Activated T-helper 17 cell treated with anti-CD3 and anti-CD28 coated beads, Interleukin-2, amount 50 U/mL, for 72 hours (primary cell): ENCODE measurements at regions not wholly inside any gene's neighbourhood (a gene's known extent, or its start where the extent isn't known, plus 50 kb on each side); places are given as distances from the start of the nearest gene placed in this dataset.
A peak's percentile ranks its signal among the peaks of the same experiment; 100 is the strongest.

ENCODE experiments used
- ATAC-seq: fragments of 150-1000 bp; cut with Tn5 transposase; replicated peaks from 2 replicates; pipeline ENCODE4 v1.10.0; 2021; ENCODE audit warnings: mild to moderate bottlenecking, moderate library complexity
- H3K27ac Mint-ChIP-seq: one replicate; pipeline ENCODE4 v1.8.0; 2022; ENCODE audit warnings: mixed read lengths
- H3K27me3 Mint-ChIP-seq: one replicate; pipeline ENCODE4 v1.8.0; 2022; ENCODE audit warnings: mixed read lengths
- H3K36me3 Mint-ChIP-seq: one replicate; pipeline ENCODE4 v1.8.0; 2022; ENCODE audit warnings: low read depth, mild to moderate bottlenecking, mixed read lengths
- H3K4me1 Mint-ChIP-seq: one replicate; pipeline ENCODE4 v1.8.0; 2022; ENCODE audit warnings: mixed read lengths
- H3K4me3 Mint-ChIP-seq: one replicate; pipeline ENCODE4 v1.8.0; 2022; ENCODE audit warnings: mild to moderate bottlenecking, mixed read lengths
- H3K9me3 Mint-ChIP-seq: one replicate; pipeline ENCODE4 v1.8.0; 2022; ENCODE audit warnings: mixed read lengths

DNA sequence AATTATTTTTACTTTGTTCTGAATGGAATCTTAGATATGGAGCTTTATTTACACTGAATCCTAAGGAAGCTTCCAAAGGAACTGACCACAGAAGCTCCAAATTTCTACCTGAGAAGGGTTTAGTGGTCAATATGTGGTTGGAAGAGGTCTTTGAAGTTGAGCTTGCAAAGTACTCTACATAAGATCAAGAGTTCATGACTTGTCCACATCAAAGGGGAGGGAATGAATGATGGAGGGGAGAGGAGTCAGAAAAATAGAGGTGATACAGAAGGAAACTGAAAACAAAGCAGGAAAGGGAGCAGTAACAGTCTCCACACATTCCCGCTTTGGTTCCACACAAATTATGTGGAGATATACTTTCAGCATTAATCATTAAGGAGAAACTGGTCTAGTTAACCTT, 450.9 kb downstream of the HINT1 start:
- no peaks in the 10 kb centered on the region for H3K36me3 Mint-ChIP-seq
- ATAC-seq: no peak

DNA sequence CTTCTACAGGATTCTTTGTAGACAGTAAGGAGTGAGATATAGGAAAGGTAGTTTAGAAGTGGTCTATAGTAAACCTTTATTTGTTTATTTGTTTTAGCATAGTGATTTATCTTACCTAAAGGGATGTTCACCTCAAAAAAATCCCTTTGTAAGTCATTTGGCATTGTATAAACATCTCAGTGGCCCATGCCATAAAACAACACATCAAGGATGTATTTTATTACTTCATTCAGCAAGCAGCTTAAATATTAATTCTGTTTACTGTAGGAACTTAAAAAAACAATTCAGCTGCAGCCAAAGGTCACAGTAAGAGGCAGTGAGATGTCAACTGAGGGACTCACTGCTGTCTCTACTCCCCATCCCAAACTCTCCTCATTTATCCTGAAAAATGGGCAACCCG, 452.7 kb downstream of the HINT1 start:
- Mint-ChIP-seq H3K27me3 (peaks cover 20% of the 10 kb centered on the region), H3K36me3 (no peaks in the 10 kb centered on the region), H3K9me3 (no peaks in the 10 kb centered on the region), H3K4me1 (no peaks in the 10 kb centered on the region), H3K4me3 (no peak overlapping the region), H3K27ac (no peak overlapping the region)
- ATAC-seq: no peak

More for the DNA sequence above, 450.9 kb downstream of the HINT1 start:
- Mint-ChIP-seq H3K9me3 (no peaks in the 10 kb centered on the region), H3K4me1 (no peaks in the 10 kb centered on the region), H3K27ac (no peak overlapping the region), H3K4me3 (no peak overlapping the region), H3K27me3 (peaks cover 23% of the 10 kb centered on the region)

DNA sequence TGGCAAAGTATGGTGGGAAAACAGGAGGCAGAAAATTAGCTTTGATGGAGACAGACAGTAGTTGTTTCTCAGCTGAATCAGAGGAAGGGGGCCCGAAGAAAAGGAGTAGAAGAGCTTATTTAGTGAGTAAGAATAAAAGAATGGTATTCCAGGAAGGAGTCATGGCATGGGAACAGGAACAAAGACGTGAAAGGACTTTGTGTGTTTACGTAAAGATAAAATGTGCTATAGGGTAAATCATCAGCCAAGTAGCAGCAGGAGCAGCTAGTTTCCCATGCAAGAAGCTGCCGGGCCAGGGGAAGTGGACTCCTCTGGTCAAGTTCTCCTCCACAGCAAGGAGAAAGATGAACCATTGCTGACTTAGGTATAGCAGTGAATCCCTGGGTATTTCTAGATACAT, 454.5 kb downstream of the HINT1 start:
- no peak for ATAC-seq
- no peak overlapping the region for H3K27ac Mint-ChIP-seq
- no peaks in the 10 kb centered on the region for H3K36me3 Mint-ChIP-seq
- H3K4me1 Mint-ChIP-seq: no peaks in the 10 kb centered on the region
- no peak overlapping the region for H3K4me3 Mint-ChIP-seq
- peaks cover 20% of the 10 kb centered on the region for H3K27me3 Mint-ChIP-seq
- H3K9me3 Mint-ChIP-seq: no peaks in the 10 kb centered on the region

DNA sequence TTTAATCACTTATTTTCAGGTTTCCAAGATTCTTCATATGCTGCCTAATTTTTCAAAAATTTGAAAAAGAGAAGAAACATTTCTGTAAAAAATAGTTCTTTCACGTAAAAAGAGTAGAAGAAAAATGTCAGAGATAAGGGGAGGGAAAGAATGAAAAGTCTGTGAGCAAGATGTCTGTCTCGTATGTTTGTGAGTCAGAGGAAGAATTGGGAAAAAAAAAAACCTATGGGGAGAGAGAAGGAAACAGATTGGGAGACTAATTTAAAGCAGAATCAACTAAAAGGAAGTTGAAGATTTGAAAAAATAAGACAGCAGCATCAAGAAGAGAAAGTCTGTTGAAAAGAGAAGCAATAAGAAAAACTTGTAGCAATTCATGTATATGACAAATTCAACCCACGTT, 456.3 kb downstream of the HINT1 start:
- no peak overlapping the region for H3K27ac Mint-ChIP-seq
- H3K36me3 Mint-ChIP-seq: no peaks in the 10 kb centered on the region

DNA sequence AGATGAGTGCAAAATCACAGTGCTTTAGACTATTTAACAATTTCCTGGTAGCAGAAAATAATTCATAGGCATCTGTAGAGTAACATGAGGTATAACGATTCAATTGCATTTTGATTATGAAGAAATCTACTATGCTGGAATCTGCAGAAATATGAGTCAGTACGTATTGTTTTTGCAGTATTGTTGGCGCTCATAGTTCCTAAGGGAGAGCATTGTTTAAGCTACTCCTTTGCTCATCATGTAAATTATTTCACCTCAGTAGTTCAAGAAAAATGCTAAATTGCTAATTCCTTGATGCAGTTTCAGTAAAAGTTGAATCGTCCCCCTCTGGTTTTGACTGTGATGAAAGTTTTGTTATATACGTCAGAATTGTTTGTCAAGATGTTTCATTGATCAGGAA, 458.4 kb downstream of the HINT1 start:
- H3K36me3 Mint-ChIP-seq: no peaks in the 10 kb centered on the region
- peaks cover 11% of the 10 kb centered on the region for H3K27me3 Mint-ChIP-seq
- H3K9me3 Mint-ChIP-seq: no peaks in the 10 kb centered on the region
- H3K27ac Mint-ChIP-seq: no peak overlapping the region
- no peaks in the 10 kb centered on the region for H3K4me1 Mint-ChIP-seq
- no peak for ATAC-seq
- no peak overlapping the region for H3K4me3 Mint-ChIP-seq

More for the DNA sequence above, 456.3 kb downstream of the HINT1 start:
- H3K4me3 Mint-ChIP-seq: no peak overlapping the region
- H3K27me3 Mint-ChIP-seq: peaks cover 11% of the 10 kb centered on the region
- H3K9me3 Mint-ChIP-seq: no peaks in the 10 kb centered on the region
- no peak for ATAC-seq
- H3K4me1 Mint-ChIP-seq: no peaks in the 10 kb centered on the region

DNA sequence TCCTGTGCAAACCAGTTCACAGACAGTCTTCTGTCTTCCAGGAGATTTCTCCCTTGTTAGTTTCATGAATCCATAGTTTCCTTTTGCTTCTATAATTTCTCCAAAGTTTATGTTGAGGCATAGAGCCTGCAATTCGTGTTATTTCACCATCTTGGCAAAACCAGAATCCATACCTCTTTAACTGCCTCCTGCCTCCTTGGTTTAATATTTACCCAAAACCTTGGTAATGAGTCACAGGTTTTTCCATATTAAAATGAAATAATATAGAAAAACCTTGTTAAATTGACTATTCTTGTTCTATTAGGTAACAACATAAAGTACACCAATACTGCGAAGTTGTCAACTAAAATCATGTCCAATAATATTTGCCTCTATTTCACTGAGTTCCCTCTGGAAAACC, 459.7 kb downstream of the HINT1 start:
- peaks cover 6% of the 10 kb centered on the region for H3K27me3 Mint-ChIP-seq
- no peaks in the 10 kb centered on the region for H3K36me3 Mint-ChIP-seq
- no peak for ATAC-seq
- no peak overlapping the region for H3K4me3 Mint-ChIP-seq
- H3K27ac Mint-ChIP-seq: no peak overlapping the region
- no peaks in the 10 kb centered on the region for H3K9me3 Mint-ChIP-seq
- H3K4me1 Mint-ChIP-seq: no peaks in the 10 kb centered on the region

DNA sequence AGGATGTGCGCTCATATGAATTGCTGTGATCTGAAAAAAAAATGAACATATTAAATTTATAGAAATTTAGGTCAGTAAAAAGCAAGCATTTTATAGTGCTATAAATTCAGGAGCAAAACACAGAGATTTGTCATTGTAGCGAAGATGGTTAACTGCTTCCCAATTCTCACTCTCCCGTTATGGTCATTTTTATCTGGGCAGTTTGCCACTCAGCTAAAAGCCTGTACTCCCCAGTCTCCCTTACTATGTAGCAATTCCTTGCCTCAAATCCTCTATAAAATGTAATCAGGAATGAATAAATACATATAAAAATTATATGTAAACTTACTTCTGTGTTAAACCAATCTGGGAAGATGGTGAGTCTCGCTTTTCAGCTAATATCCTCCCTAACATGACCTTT, 471.5 kb downstream of the HINT1 start:
- no peak for ATAC-seq
- H3K27me3 Mint-ChIP-seq: peaks cover 5% of the 10 kb centered on the region
- no peaks in the 10 kb centered on the region for H3K4me1 Mint-ChIP-seq
- H3K9me3 Mint-ChIP-seq: no peaks in the 10 kb centered on the region
- no peak overlapping the region for H3K27ac Mint-ChIP-seq
- no peaks in the 10 kb centered on the region for H3K36me3 Mint-ChIP-seq
- H3K4me3 Mint-ChIP-seq: no peak overlapping the region

DNA sequence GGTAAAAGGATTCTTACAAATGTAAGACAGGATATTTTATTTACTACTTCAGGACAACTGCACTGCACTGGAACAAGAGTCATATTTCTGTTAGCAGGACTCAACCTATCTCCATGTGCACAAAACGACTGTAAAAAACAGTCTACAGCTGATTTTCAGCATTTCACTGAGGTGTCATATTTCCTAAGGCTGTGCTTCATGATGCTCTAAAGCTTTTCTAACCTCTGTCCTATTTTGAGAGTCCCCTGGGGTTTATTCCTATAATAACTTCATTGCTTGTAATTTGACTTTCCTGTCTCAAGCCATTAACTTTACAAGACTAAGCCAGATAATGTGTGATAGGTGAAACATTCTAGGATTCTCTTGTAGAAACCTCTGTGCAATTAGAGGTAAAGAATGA, 472.3 kb downstream of the HINT1 start:
- Mint-ChIP-seq H3K36me3 (no peaks in the 10 kb centered on the region), H3K4me1 (no peaks in the 10 kb centered on the region), H3K27ac (no peak overlapping the region), H3K9me3 (no peaks in the 10 kb centered on the region), H3K4me3 (no peak overlapping the region), H3K27me3 (peaks cover 7% of the 10 kb centered on the region)
- no peak for ATAC-seq

DNA sequence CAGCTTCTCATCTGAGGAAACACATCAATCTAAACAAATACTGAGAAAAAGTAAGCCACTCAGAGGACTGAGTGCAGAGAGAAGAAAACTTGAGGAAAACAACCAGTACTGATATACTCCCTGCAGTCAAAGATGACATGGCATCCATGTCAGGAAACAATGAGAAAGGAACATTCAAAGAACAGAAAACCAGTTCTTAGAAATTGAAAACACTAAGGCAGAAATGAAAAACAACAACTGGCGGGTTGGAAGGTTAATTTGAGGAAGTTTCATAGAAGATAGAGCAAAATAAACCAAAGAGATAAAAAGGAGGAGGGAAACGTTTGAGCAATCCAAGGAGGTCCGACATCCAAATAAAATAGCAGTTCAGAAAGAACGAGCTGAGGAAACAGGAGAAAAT, 475.2 kb downstream of the HINT1 start:
- Mint-ChIP-seq H3K9me3 (no peaks in the 10 kb centered on the region), H3K4me1 (no peaks in the 10 kb centered on the region)

DNA sequence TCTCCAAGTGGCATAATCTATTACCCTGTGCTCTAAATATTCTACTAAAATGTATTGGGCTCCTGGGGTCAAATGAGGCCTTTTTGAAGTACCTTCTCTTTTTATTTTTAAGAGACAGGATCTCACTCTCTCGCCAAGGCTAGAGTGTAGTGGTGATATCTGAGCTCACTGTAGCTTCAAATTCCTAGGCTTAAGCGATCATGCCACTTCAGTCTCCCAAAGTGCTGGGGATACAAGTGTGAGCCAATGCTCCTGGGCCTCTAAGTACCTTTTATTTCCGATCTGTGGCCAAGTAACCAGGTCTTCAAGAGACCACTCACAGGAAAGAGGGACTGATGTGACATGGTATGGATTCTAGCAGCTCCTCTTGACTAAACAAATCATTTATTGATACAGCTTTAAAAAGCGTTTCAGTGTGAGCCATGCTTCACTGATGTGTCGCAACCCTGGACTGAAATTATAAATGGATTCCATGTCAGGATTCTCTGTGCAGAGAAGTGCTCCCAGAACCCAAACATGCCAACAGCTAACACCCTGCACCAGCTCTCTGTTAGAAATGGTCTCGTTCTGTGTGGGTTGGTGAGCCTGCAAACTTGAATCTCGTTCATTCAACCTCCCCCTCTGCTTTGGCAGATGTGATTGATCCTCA, 477.8 kb downstream of the HINT1 start:
- no peaks in the 10 kb centered on the region for H3K9me3 Mint-ChIP-seq
- no peak overlapping the region for H3K27ac Mint-ChIP-seq
- no peaks in the 10 kb centered on the region for H3K36me3 Mint-ChIP-seq
- peaks cover 13% of the 10 kb centered on the region for H3K27me3 Mint-ChIP-seq
- no peak for ATAC-seq
- H3K4me1 Mint-ChIP-seq: no peaks in the 10 kb centered on the region
- no peak overlapping the region for H3K4me3 Mint-ChIP-seq

More for the DNA sequence above, 475.2 kb downstream of the HINT1 start:
- H3K27me3 Mint-ChIP-seq: peaks cover 13% of the 10 kb centered on the region
- no peak overlapping the region for H3K4me3 Mint-ChIP-seq
- no peaks in the 10 kb centered on the region for H3K36me3 Mint-ChIP-seq
- H3K27ac Mint-ChIP-seq: no peak overlapping the region
- no peak for ATAC-seq

DNA sequence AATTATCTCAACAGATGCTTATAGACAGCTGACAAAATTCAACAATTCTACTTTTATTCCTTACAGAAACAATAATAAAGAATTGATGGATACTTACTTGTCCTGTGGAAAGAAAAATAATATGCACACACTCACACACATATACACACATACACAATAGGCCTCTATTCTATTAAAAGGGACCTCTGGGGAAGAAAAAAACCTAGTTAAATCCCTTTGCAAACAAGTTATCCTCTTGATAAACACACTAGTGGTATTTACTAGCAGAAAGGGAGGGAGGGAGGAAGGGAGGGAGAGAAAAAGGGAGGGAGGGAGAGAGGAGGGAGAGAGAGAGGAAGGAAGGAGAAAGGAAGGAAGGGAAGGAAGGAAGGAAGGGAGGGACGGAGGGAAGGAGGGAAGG, 486.4 kb downstream of the HINT1 start:
- Mint-ChIP-seq H3K27ac (no peak overlapping the region), H3K4me1 (no peaks in the 10 kb centered on the region), H3K4me3 (no peak overlapping the region), H3K27me3 (peaks cover 7% of the 10 kb centered on the region), H3K36me3 (no peaks in the 10 kb centered on the region), H3K9me3 (no peaks in the 10 kb centered on the region)
- no peak for ATAC-seq

DNA sequence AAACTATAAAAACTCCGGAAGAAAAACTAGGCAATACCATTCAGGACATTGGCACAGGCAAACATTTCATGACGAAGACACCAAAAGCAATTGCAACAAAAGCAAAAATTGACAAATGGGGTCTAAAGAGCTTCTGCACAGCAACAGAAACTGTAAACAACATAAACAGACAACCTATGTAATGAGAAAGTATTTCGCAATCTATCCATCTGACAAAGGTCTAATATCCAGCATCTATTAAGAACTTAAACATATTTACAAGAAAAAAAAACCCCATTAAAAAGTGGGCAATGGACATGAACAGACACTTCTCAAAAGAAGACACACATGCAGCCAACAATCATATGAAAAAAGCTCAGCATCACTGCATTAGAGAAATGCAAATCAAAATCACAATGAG, 498.6 kb downstream of the HINT1 start:
- Mint-ChIP-seq H3K27ac (no peak overlapping the region), H3K4me3 (no peak overlapping the region), H3K36me3 (no peaks in the 10 kb centered on the region), H3K27me3 (peaks cover 7% of the 10 kb centered on the region), H3K9me3 (no peaks in the 10 kb centered on the region), H3K4me1 (no peaks in the 10 kb centered on the region)
- ATAC-seq: no peak

DNA sequence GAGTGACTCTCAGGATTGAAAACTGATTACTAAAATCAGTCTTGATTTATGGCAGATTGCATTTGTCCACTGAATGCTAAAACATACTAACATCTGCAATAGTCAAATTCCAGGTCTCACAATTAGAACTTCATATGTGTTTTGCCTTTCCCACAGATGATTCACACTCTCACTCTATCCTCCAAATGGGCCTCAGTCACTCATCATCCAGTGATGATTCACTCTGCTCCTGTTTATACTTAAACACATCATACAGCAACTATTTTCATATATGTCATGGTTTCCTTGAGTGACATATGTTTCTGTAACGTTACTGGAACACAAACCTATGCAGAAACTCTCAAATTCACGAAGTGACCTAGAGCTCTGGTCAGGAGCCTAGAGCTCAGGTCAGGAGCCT, 512.9 kb downstream of the HINT1 start:
- Mint-ChIP-seq H3K27me3 (peaks cover 11% of the 10 kb centered on the region), H3K4me1 (no peaks in the 10 kb centered on the region), H3K4me3 (no peak overlapping the region), H3K27ac (no peak overlapping the region), H3K36me3 (no peaks in the 10 kb centered on the region), H3K9me3 (no peaks in the 10 kb centered on the region)
- peak; percentile 95 for ATAC-seq

DNA sequence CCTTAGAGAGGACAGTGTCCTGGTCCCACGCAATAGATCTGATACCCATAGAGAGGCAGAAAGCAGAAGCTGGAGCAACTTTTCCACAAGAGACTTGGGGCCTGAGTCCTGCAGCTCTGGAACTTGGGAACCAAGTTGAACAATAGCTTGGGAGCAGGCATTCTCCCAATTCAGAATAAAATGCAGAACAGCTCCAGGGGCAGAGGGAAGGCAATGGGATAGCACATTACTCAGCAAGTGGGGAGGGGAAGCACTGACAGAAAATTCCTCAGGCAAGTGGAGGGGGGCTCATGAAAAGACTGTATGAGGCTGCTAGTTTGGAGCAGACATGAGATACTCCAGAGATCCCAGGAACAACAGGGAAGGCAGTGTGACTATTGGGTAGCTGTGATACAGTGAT, 513.6 kb downstream of the HINT1 start:
- Mint-ChIP-seq H3K9me3 (no peaks in the 10 kb centered on the region), H3K4me1 (no peaks in the 10 kb centered on the region), H3K4me3 (no peak overlapping the region), H3K27me3 (peaks cover 17% of the 10 kb centered on the region), H3K27ac (no peak overlapping the region), H3K36me3 (no peaks in the 10 kb centered on the region)
- ATAC-seq: no peak

DNA sequence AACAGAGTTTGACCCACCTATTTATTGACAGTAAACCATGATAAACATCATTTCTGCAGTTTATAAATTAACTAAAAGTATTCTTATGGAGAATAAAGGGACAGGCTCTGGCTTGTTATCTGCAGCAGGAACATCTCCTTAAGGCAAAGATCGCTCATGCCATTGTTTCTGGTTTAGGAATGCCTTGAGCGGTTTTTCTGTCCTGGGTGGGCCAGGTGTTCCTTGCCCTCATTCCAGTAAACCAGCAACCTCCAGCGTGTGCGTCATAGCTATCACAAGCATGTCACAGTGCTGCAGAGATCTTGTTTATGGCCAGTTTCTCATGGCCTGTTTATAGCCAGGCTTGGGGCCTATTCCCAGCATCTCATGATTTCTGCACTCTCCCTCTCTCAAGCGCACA, 521.7 kb downstream of the HINT1 start:
- H3K27me3 Mint-ChIP-seq: peaks cover 9% of the 10 kb centered on the region
- ATAC-seq: no peak

DNA sequence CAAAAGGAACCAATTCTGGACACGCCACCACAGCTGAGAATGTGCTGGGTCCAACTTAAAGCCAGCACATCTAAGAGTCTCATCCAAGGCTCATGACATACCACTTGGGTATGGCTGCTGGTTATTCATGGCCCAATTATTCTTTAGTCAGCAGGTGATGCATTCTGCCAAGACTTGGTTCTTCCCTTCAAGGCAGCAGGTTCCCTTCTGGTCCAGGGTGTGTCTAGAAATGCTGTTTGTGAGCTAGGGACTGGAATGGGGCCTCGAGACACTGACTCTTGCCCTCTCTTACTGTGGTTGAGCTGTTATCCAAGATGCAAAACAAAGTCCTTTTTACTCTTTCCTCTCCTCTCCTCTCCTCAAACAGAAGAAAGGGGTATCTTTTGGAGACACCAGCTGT, 522.6 kb downstream of the HINT1 start:
- no peaks in the 10 kb centered on the region for H3K4me1 Mint-ChIP-seq
- no peak overlapping the region for H3K4me3 Mint-ChIP-seq
- no peak for ATAC-seq
- H3K36me3 Mint-ChIP-seq: no peaks in the 10 kb centered on the region
- H3K9me3 Mint-ChIP-seq: peaks cover 8% of the 10 kb centered on the region
- no peak overlapping the region for H3K27ac Mint-ChIP-seq
- H3K27me3 Mint-ChIP-seq: peaks cover 9% of the 10 kb centered on the region

More for the DNA sequence above, 521.7 kb downstream of the HINT1 start:
- no peaks in the 10 kb centered on the region for H3K36me3 Mint-ChIP-seq
- no peaks in the 10 kb centered on the region for H3K4me1 Mint-ChIP-seq
- no peak overlapping the region for H3K27ac Mint-ChIP-seq
- H3K4me3 Mint-ChIP-seq: no peak overlapping the region
- H3K9me3 Mint-ChIP-seq: peaks cover 8% of the 10 kb centered on the region
